HEK293T (cell line): ENCODE measurements at regions not wholly inside any gene's neighbourhood (a gene's known extent, or its start where the extent isn't known, plus 50 kb on each side); places are given as distances from the start of the nearest gene placed in this dataset.

Source experiments
- CTCF ChIA-PET: fragments of 350-600 bp; formaldehyde crosslinking; extraction: SDS; loops from one replicate; lab custom pipeline; 2021; ENCODE audit warnings: antibody characterized with exemption, inconsistent platforms; lab: Yijun Ruan, JAX
- POLR2A ChIA-PET: fragments of 350-600 bp; formaldehyde crosslinking; extraction: SDS; loops from one replicate; lab custom pipeline; 2020; ENCODE audit warnings: antibody characterized with exemption, inconsistent platforms; lab: Yijun Ruan, JAX
- DNase-seq: peaks from one replicate; pipeline ENCODE4 v3.0.0; 2012; ENCODE audit warnings: mixed read lengths; ENCODE audit errors: extremely low spot score
- ARNT ChIP-seq: fragments of 450-650 bp; IDR thresholded peaks from 2 replicates; pipeline ENCODE4 v1.6.1; 2017; ENCODE audit warnings: mild to moderate bottlenecking
- BHLHE40 ChIP-seq: fragments of 450-650 bp; IDR thresholded peaks from 2 replicates; pipeline ENCODE4 v1.6.1; 2016; ENCODE audit warnings: mild to moderate bottlenecking, moderate library complexity, borderline replicate concordance
- CTBP1 ChIP-seq: fragments of 450-650 bp; IDR thresholded peaks from 2 replicates; pipeline ENCODE4 v1.6.1; 2016; ENCODE audit warnings: borderline replicate concordance
- ELF4 ChIP-seq: fragments of 450-650 bp; IDR thresholded peaks from 2 replicates; pipeline ENCODE4 v1.6.1; 2017; ENCODE audit warnings: antibody characterized with exemption
- FOXA1 ChIP-seq: fragments of 450-650 bp; IDR thresholded peaks from 2 replicates; pipeline ENCODE4 v1.6.1; 2016; ENCODE audit warnings: mild to moderate bottlenecking
- FOXK2 ChIP-seq: fragments of 450-650 bp; IDR thresholded peaks from 2 replicates; pipeline ENCODE4 v1.6.1; 2016; ENCODE audit warnings: mild to moderate bottlenecking
- FOXM1 ChIP-seq: fragments of 450-650 bp; IDR thresholded peaks from 2 replicates; pipeline ENCODE4 v1.6.1; 2017; ENCODE audit warnings: mild to moderate bottlenecking, borderline replicate concordance
- HDGF ChIP-seq: fragments of 450-650 bp; IDR thresholded peaks from 2 replicates; pipeline ENCODE4 v1.6.1; 2017; ENCODE audit warnings: antibody characterized with exemption, borderline replicate concordance
- L3MBTL2 ChIP-seq: fragments of 450-650 bp; conservative IDR thresholded peaks from 2 replicates; pipeline ENCODE4 v1.6.1; 2016; ENCODE audit warnings: mild to moderate bottlenecking
- LEF1 ChIP-seq: fragments of 450-650 bp; IDR thresholded peaks from 2 replicates; pipeline ENCODE4 v1.6.1; 2017; ENCODE audit warnings: mild to moderate bottlenecking, borderline replicate concordance
- NFRKB ChIP-seq: fragments of 450-650 bp; IDR thresholded peaks from 2 replicates; pipeline ENCODE4 v1.6.1; 2016; ENCODE audit warnings: mild to moderate bottlenecking, moderate library complexity
- SP1 ChIP-seq: fragments of 450-650 bp; IDR thresholded peaks from 2 replicates; pipeline ENCODE4 v1.6.1; 2017
- SUZ12 ChIP-seq: fragments of 450-650 bp; IDR thresholded peaks from 2 replicates; pipeline ENCODE4 v1.6.1; 2016; ENCODE audit warnings: mild to moderate bottlenecking
- TARDBP ChIP-seq: fragments of 450-650 bp; IDR thresholded peaks from 2 replicates; pipeline ENCODE4 v1.6.1; 2016
- ZNF384 ChIP-seq: fragments of 450-650 bp; IDR thresholded peaks from 2 replicates; pipeline ENCODE4 v1.6.1; 2016
- TF ChIP-seq, protein P1 (sequence below): fragments of 450-650 bp; IDR thresholded peaks from 2 replicates; pipeline ENCODE4 v1.6.1; 2016

DNA sequence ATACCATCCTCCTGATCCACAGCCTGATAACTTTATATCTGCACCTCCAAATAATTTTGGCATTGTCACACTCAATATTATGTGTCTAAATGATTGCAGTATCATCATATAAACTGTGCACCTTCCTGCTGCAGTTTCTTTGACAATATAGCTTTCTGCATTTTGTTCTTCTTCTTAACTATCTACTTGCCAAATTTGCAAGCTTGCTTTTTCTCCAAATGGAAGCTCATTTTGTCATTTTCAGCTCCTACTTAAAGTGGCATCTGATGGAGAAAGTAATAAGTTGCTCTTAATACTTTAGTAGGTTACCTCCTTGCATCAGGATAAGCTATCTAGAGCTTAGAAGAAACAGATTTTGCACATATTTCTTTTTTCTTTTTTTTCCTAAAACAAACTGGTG lies 74.0 kb upstream of the DEFB112 start:
- no peak for DNase-seq
- CTCF ChIA-PET = no interaction called here
- POLR2A ChIA-PET = no interaction called here
- no peak for TF ChIP-seq ZNF384
- no peak for TF ChIP-seq FOXM1
- TF ChIP-seq CTBP1 = no peak
- TF ChIP-seq SUZ12 = no peak
- no peak for TF ChIP-seq FOXK2
- TF ChIP-seq HDGF = no peak
- TF ChIP-seq NFRKB = no peak
- TF ChIP-seq SP1 = no peak
- TF ChIP-seq FOXA1 = no peak
- no peak for TF ChIP-seq LEF1
- no peak for TF ChIP-seq TARDBP
- TF ChIP-seq ELF4 = no peak
- no peak for TF ChIP-seq BHLHE40
- TF ChIP-seq L3MBTL2 = no peak
- TF ChIP-seq, protein P1, sequence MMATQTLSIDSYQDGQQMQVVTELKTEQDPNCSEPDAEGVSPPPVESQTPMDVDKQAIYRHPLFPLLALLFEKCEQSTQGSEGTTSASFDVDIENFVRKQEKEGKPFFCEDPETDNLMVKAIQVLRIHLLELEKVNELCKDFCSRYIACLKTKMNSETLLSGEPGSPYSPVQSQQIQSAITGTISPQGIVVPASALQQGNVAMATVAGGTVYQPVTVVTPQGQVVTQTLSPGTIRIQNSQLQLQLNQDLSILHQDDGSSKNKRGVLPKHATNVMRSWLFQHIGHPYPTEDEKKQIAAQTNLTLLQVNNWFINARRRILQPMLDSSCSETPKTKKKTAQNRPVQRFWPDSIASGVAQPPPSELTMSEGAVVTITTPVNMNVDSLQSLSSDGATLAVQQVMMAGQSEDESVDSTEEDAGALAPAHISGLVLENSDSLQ = no peak
- no peak for TF ChIP-seq ARNT

DNA sequence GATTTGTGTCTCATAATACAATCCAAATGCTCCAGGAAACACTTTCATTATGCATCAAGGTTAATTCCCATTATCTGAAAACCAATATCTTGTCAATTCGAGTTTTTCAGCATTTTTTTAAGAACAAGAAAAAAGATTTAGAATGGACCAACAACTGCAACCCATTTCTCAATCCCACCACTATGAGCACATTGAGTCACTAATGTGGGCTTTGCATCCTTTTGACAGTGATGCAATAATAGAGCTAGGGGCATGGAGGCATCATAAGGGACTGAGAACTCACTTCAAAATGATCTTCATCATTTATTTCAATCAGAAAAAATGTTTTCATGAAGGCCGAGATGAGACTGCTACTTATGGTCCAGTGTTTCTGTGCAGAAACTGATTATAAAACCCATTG lies 74.8 kb upstream of the DEFB112 start:
- POLR2A ChIA-PET = no interaction called here
- CTCF ChIA-PET = no interaction called here
- TF ChIP-seq CTBP1 (no peak), TARDBP (no peak)
- no peak for DNase-seq

DNA sequence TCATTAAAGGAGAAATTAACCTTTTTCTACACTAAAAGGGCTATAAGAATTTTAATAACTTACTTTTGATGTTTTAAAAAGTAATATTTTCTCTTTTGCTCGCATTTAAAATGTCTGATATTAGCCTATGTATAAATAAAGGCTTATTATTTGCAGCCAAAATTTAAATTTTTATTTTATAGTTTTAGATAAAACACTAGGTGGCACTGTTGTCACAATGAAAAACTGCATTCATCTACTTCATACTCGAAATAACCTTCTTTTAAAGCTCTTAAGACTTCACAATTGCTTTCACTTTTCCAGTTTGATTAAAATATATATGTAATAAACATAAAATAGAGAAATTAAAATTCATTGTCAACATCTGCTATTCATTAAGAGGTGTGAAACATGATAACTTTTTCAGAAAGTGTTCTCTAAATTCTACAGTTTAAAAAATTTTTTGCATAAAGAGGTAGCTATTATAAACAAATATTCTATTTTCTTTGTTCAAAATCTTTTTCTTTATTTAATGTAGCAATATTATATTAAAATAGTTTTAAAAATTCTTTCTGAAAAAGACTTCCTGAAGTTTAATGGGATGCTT lies 78.8 kb upstream of the DEFB112 start:
- POLR2A ChIA-PET = no interaction called here
- CTCF ChIA-PET = no interaction called here
- DNase-seq = no peak

DNA sequence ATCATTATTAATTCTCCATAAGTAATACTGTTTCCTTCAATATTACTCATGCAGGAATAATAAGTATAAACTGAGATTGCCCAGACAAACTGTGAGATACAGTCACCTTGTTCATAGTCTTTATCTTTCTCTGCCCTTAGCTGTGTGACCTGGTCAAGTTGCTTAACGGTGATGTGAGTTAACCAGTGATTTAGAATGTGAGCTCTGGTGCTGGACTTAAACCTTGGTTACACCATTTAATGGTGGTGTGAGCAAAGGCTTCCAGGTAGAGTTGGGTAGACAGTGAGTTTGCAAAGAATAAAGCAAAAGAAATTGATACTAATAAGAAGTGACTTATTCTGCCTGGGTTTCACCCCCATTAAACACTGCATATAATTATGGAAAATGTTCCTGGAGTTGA lies 86.2 kb upstream of the DEFB112 start:
- ChIA-PET CTCF (no interaction called here), POLR2A (no interaction called here)
- no peak for TF ChIP-seq SP1
- TF ChIP-seq ELF4 = no peak
- no peak for TF ChIP-seq BHLHE40
- TF ChIP-seq L3MBTL2 = no peak
- DNase-seq = no peak

More for the DNA sequence above, 78.8 kb upstream of the DEFB112 start:
- no peak for TF ChIP-seq CTBP1
- TF ChIP-seq NFRKB = no peak
- no peak for TF ChIP-seq FOXK2
- no peak for TF ChIP-seq BHLHE40
- no peak for TF ChIP-seq TARDBP

DNA sequence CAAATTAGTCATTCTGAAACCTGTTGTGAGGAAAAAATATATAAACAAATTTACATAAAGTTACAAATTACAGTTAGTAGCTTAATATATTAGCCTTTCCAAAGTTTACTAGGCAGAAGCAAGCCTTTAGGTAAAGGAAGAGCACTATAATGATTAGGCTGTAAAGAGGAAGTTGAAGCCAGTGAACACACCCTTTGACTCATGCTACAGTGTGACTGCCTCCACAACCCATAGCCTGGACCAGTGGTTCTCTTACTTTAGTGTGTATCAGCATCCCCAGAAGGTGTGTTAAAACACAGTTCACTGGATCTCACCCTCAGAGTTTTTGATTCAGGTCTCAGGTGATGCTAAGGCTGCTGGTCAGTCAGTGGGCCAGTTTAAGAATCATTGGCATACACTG lies 91.4 kb upstream of the DEFB112 start:
- DNase-seq = no peak
- ChIA-PET POLR2A (no interaction called here), CTCF (no interaction called here)
- no peak for TF ChIP-seq CTBP1
- TF ChIP-seq FOXM1 = no peak
- no peak for TF ChIP-seq L3MBTL2
- no peak for TF ChIP-seq FOXA1
- no peak for TF ChIP-seq TARDBP
- TF ChIP-seq SP1 = no peak
- TF ChIP-seq ARNT = no peak
- no peak for TF ChIP-seq BHLHE40
- TF ChIP-seq FOXK2 = no peak
- no peak for TF ChIP-seq ZNF384
- no peak for TF ChIP-seq ELF4
- TF ChIP-seq HDGF = no peak

DNA sequence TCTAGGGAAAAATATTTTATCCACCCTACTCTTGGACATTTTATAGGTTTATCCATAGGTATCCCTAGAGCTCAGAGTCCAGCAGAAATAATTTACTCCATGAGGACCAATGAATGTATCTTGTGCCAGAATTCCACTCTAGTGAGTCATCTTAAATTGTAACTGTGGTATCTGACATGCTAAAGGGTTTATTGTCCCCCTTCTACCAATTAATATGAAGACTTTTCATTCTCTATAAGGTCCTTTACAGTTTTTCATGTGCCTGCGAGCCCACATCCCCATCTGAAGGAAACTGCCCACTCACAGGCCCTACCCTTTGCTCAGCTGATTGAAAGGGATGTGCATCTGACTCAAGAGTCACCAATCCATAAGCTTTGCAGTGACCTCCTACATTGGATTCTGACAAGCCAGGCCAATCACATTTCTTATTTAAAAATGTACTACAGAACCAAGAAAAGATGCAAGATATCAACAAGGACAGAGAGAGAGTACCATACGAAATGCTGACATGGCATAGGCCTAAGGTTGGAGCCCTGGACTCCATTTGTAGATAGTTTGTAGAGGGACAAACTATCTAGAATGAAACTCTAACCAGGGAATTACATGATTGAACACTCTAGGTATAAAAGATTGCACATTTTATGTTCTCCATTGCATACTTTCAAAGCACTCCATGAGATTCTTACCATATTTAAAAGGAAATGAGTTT lies 93.4 kb upstream of the DEFB112 start:
- ChIA-PET POLR2A (no interaction called here), CTCF (no interaction called here)
- TF ChIP-seq NFRKB (no peak), L3MBTL2 (no peak), CTBP1 (no peak), FOXM1 (no peak), FOXK2 (no peak), LEF1 (no peak), ARNT (no peak), BHLHE40 (no peak), ELF4 (no peak), HDGF (no peak), SP1 (no peak), ZNF384 (no peak), TARDBP (no peak), FOXA1 (no peak), SUZ12 (no peak)
- TF ChIP-seq, protein P1 = no peak
- no peak for DNase-seq

DNA sequence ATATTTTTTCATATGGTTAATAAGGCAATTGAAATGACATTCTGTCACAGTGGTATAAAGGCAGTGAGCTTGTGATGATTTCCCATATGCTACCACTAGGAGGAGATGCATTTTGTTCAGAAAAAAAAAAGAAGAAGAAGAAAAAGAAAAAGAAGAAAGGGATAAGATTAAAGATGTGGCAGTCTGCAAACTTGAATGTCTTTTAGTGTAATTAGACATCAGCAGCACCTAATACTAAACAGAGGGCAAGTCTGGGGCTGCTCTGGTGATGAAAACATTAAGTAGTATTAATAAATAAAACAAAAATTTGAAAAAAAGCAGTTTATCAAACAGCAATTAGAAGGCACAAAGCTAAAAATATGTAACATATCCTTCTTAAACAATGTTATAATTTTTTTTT lies 95.4 kb upstream of the DEFB112 start:
- TF ChIP-seq FOXK2 = no peak
- no peak for TF ChIP-seq SP1
- TF ChIP-seq, protein P1 = no peak
- TF ChIP-seq FOXA1 = no peak
- ChIA-PET POLR2A (no interaction called here), CTCF (interaction anchor here (0.7 kb wide), 1 partner anchor 1760 kb away, joined by 3 read pairs; no protein-coding TSS in a partner anchor)
- peak; percentile 10 for DNase-seq
